Keratinocyte (primary cell): ENCODE measurements at regions not wholly inside any gene's neighbourhood (a gene's known extent, or its start where the extent isn't known, plus 50 kb on each side); places are given as distances from the start of the nearest gene placed in this dataset.

Experiments used
- DNase-seq: peaks from one replicate; pipeline ENCODE4 v3.0.0-alpha.2; 2011; ENCODE audit warnings: low read depth, missing footprints, low spot score
- FAIRE-seq: peaks from 2 replicates; lab custom pipeline; 2011; peaks lifted over from hg19 to GRCh38; lab: Jason Lieb, UNC
- H2AFZ ChIP-seq: 2 replicates; pipeline ENCODE4 v1.6.0; 2012; ENCODE audit warnings: low read length, control low read depth, inconsistent platforms; ENCODE audit not compliant: control insufficient read depth
- H3K27ac ChIP-seq: 2 replicates; pipeline ENCODE4 v1.5.1; 2011; ENCODE audit warnings: low read length; ENCODE audit not compliant: control insufficient read depth, insufficient read depth
- H3K27me3 ChIP-seq: 3 replicates; pipeline ENCODE4 v1.6.0; 2011; ENCODE audit warnings: low read length; ENCODE audit not compliant: control insufficient read depth, insufficient read depth; ENCODE audit errors: extremely low read depth
- H3K36me3 ChIP-seq, 2 experiments: 2 replicates in 1 of 2; 3 replicates in 1 of 2; pipeline ENCODE4 v1.5.1; 2011; ENCODE audit warnings: low read length in 2 of 2, mild to moderate bottlenecking in 1 of 2; ENCODE audit not compliant: control insufficient read depth in 2 of 2, insufficient read depth in 2 of 2; ENCODE audit errors: extremely low read depth in 1 of 2
- H3K4me1 ChIP-seq: 3 replicates; pipeline ENCODE4 v1.5.1; 2011; ENCODE audit warnings: low read length; ENCODE audit not compliant: control insufficient read depth, insufficient read depth; ENCODE audit errors: extremely low read depth
- H3K4me2 ChIP-seq: 3 replicates; pipeline ENCODE4 v1.6.0; 2011; ENCODE audit warnings: low read depth, low read length; ENCODE audit not compliant: control insufficient read depth, insufficient read depth; ENCODE audit errors: extremely low read depth
- H3K4me3 ChIP-seq, 3 experiments: fragments of 200-600 bp in 1 of 3; sonication (generic) in 1 of 3; 2 replicates in 2 of 3; 3 replicates in 1 of 3; pipeline ENCODE4 v1.5.1; 2011 to 2016; ENCODE audit warnings: low read length in 3 of 3, mild to moderate bottlenecking in 3 of 3, control low read depth in 2 of 3, inconsistent platforms in 1 of 3, low read depth in 1 of 3, mixed read lengths in 1 of 3, mixed run types in 1 of 3, moderate library complexity in 1 of 3; ENCODE audit not compliant: control insufficient read depth in 2 of 3, insufficient read depth in 2 of 3; ENCODE audit errors: extremely low read depth in 1 of 3
- H3K79me2 ChIP-seq: 2 replicates; pipeline ENCODE4 v1.6.0; 2012; ENCODE audit warnings: low read length; ENCODE audit not compliant: control insufficient read depth, insufficient read depth
- H3K9ac ChIP-seq: 3 replicates; pipeline ENCODE4 v1.6.0; 2011; ENCODE audit warnings: low read length; ENCODE audit not compliant: control insufficient read depth, insufficient read depth; ENCODE audit errors: extremely low read depth
- H3K9me1 ChIP-seq: 3 replicates; pipeline ENCODE4 v1.6.0; 2011; ENCODE audit warnings: low read length; ENCODE audit not compliant: control insufficient read depth, insufficient read depth; ENCODE audit errors: extremely low read depth
- H3K9me3 ChIP-seq: 2 replicates; pipeline ENCODE4 v1.5.1; 2012; ENCODE audit warnings: low read depth, low read length; ENCODE audit not compliant: control insufficient read depth
- H4K20me1 ChIP-seq: 3 replicates; pipeline ENCODE4 v1.6.0; 2011; ENCODE audit warnings: low read length; ENCODE audit not compliant: control insufficient read depth, insufficient read depth; ENCODE audit errors: extremely low read depth
- CTCF ChIP-seq, 3 experiments: IDR thresholded peaks in 1 of 3; conservative IDR thresholded peaks in 1 of 3; optimal IDR thresholded peaks in 1 of 3; 2 replicates in 2 of 3; 3 replicates in 1 of 3; pipeline versions ENCODE3 to v1.5.1; 2011; ENCODE audit warnings: low read length in 3 of 3, mild to moderate bottlenecking in 3 of 3, moderate library complexity in 2 of 3, control low read depth in 1 of 3, inconsistent platforms in 1 of 3; ENCODE audit not compliant: insufficient read depth in 2 of 3; ENCODE audit errors: extremely low read depth in 1 of 3
- EZH2 ChIP-seq: IDR thresholded peaks from one replicate; pipeline ENCODE4 v1.6.1; 2012; ENCODE audit warnings: inconsistent platforms, mild to moderate bottlenecking, low read length, moderate library complexity
- dilution Hi-C: fragments of 300-500 bp; cut with MboI; formaldehyde crosslinking; loops from one replicate; pipeline ENCODE4 v1.7.0; 2020; ENCODE audit warnings: low sequenced_read_pairs; ENCODE audit not compliant: extremely low pct_ligation_motif_present

GRCh38 chr11:29244355-29244754 lies 772.5 kb downstream of the KCNA4 start:
- Histone ChIP-seq H3K27ac (no peak overlapping the region), H3K79me2 (no peaks in the 10 kb centered on the region), H3K4me1 (no peaks in the 10 kb centered on the region), H3K36me3 (no peaks in the 10 kb centered on the region), H3K9ac (no peak overlapping the region), H3K9me1 (no peaks in the 10 kb centered on the region), H3K4me3 (no peak overlapping the region), H2AFZ (no peak overlapping the region), H3K9me3 (no peaks in the 10 kb centered on the region), H3K4me2 (no peak overlapping the region), H4K20me1 (no peaks in the 10 kb centered on the region), H3K27me3 (no peaks in the 10 kb centered on the region)
- dilution Hi-C loops: no loop called here
- FAIRE-seq: no peak
- TF ChIP-seq CTCF (optimal IDR thresholded peaks at IDR 0.05 in 1 of 3, IDR thresholded peaks at IDR 0.05 in 1 of 3, conservative IDR thresholded peaks at IDR 0.05 in 1 of 3; ENCODE audit: extremely low read depth in 1 of 3, insufficient read depth in 2 of 3, low read length in 3 of 3): no peak
- TF ChIP-seq EZH2: no peak
- no peak for DNase-seq

GRCh38 chr11:29243616-29244015 lies 773.2 kb downstream of the KCNA4 start:
- no peaks in the 10 kb centered on the region for H3K4me1 ChIP-seq
- dilution Hi-C loops: no loop called here
- no peak overlapping the region for H3K4me2 ChIP-seq
- no peak overlapping the region for H3K4me3 ChIP-seq
- H2AFZ ChIP-seq: no peak overlapping the region
- TF ChIP-seq EZH2 (no peak), CTCF (optimal IDR thresholded peaks at IDR 0.05 in 1 of 3, IDR thresholded peaks at IDR 0.05 in 1 of 3, conservative IDR thresholded peaks at IDR 0.05 in 1 of 3; ENCODE audit: extremely low read depth in 1 of 3, insufficient read depth in 2 of 3, low read length in 3 of 3) (no peak)
- no peaks in the 10 kb centered on the region for H3K9me3 ChIP-seq
- H3K36me3 ChIP-seq: no peaks in the 10 kb centered on the region
- H3K9ac ChIP-seq: no peak overlapping the region
- H4K20me1 ChIP-seq: no peaks in the 10 kb centered on the region
- FAIRE-seq: no peak
- H3K9me1 ChIP-seq: no peaks in the 10 kb centered on the region
- no peak for DNase-seq
- no peaks in the 10 kb centered on the region for H3K79me2 ChIP-seq
- H3K27me3 ChIP-seq: no peaks in the 10 kb centered on the region
- H3K27ac ChIP-seq: no peak overlapping the region
